Left renal pelvis (tissue), 4 donors: ENCODE measurements at regions not wholly inside any gene's neighbourhood (a gene's known extent, or its start where the extent isn't known, plus 50 kb on each side); places are given as distances from the start of the nearest gene placed in this dataset.
"Not testable (repeated sequence)": the region's sequence is repeated elsewhere in the genome, so short reads cannot be mapped to it uniquely, and the experiment has no call there.

Experiments used
- DNase-seq, 4 donors: peaks; one replicate each; pipeline ENCODE4 v3.0.0-alpha.2; 2013; ENCODE audit warnings: low read depth in 4 of 4, low spot score in 3 of 4

DNA sequence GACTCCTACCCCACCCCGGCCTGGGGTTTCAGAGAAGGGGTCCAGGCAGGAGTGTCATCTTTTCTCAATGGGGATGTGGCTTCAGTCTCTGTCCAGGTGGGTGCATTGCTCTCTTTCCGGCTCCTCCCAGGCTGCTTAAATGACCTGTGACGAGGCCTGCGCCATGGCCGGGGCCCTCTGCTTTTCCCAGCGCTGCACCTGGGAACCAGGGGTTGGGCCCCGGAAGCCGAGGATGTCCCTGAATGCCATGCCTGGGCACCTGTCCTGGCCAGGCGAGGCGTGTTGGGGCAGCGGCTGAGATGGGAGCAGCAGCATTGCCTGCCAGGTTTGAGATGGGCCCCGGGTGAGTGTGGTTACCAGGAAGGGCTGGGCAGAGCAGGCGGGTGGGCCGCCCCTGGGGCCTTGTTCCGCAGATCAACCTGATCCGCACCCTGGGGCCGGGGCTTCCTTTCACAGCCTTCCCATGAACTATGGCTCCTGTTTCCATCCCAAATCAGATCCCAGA lies 147.4 kb downstream of the SEC14L1 start:
- no peak for DNase-seq

DNA sequence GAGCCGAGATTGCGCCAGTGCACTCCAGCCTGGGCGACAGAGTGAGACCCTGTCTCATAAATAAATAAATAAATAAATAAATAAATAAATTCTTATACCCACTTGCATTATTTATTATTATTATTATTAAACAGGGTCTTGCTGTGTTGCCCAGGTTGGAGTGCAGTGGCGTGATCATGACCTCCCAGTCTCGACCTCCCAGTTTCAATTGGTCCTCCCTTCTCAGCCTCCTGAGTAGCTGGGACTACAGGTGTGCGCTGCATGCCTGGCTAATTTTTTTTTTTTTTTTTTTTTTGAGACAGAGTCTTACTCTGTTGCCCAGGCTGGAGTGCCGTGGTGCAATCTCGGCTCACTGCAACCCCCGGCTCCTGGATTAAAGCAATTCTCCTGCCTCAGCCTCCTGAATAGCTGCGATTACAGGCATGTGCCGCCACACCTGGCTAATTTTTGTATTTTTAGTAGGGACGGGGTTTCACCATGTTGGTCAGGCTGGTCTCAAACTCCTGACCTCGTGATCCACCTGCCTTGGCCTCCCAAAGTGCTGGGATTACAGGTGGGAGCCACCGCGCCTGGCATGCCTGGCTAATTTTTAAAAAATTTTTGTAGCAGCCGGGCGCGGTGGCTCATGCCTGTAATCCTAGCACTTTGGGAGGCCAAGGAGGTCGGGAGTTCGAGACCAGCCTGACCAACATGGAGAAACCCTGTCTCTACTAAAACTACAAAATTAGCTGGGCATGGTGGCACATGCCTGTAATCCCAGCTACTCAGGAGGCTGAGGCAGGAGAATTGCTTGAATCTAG lies 150.2 kb downstream of the SEC14L1 start:
- DNase-seq, result not testable (repeated sequence)

DNA sequence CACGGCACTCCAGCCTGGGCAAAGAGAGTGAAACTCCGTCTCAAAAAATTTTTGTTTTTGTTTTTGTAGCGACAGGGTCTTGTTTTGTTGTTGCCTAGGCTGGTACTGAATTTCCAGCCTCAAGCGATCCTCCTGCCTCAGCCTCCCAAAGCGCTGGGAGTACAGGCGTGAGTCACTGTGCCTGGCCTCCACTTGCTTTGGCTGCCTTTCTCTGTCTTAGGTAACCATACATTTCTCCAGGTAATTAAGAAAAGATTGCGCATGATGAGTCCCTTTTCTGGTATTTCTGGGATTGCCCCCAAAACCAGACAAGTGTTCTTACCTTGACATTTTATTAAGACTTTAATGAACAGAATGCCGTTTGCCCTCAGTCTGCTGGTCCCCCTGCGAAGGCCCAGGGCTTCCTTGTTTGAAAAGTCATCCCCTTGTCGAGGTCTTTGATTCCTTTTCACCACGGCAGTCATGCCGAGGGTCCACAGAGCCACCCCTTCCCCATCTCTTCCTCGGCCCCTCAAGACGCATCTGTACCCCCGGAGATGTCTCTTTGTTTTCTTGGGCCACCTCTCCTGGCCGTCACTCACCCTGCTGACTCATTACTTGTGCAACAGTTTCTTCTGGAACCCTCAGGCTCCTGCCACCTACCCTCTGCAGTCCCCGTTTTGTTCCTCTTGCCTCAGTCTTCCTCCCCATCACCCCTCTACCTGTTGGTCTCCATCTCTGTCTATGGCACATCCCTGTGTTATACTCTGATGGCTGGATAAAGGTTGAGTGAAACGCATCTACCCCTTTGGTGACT lies 151.0 kb downstream of the SEC14L1 start:
- DNase-seq, result no peak

DNA sequence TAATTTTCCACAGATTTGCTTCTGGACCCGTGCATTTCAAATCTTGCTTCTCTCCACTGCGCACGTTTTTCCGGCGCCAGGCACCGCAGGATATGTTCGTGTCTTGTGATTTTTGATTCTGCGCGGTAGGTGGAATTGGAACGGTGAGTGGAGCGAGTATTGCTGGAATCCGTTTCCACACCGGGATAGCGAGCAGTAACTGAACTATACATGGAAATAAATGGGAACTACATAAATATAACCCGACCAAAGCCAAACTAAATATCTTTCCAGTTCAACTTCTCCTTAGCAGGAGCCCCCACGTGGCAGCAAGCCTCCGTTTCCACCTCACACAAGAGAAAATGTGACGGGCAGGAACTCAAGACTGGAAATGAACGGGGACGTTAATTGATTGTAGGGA lies 154.0 kb downstream of the SEC14L1 start:
- no peak for DNase-seq

DNA sequence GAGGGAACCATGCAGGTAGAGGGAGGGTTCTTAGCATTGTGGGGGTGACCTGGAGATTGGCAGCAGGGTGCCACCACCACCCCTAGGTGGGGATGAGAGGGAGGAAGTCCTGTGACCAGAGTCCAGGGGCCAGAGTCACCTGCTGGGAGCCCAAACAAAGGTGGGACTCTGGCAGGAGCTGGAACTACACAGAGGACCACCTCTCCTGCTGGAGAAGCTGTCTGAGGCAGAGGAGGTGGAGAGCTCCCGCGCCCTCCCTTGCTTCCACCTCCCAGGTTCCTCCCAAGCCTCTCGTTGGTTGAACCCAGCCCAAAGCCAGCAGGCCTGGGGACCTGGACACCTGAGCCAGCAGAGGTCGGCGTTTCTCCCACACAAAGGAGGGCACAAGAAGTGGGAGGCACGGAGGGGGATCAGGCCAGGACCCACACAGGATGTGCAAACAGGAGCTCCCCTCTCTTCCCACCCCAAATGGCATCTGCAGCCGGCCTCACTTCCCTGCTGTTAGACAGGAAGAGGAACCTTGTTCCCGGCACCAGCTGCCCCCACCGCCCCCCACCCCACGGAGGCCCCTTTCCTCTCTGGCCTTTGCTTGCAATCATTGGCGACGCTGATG lies 154.6 kb downstream of the SEC14L1 start:
- DNase-seq, result no peak

DNA sequence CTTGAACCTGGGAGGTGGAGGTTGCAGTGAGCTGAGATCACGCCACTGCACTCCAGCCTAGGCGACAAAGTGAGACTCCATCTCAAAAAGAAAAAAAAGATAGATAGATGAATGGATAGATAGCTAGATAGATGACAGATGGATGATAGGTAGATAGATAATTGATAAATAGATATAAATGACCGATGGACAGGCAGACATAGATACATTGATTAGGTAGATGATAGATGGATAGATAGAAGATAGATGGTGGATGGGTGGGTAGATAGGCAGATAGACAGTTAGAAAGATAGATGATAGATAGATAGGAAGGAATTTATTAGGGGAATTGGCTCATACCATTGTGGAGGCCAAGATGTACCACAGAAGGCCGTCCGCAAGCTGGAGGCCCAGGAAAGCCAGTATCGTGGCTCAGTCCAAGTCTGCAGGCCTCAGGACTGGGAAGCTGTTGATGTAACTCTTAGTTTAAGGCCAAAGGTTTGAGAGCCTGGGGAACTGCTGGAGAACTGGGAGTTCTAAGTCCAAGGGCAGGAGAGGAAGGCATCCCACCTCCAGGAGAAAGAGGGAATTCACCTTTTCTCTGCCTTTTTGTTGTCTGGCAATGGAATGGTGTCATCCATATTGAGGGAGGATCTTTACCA lies 156.1 kb downstream of the SEC14L1 start:
- DNase-seq, result no peak

DNA sequence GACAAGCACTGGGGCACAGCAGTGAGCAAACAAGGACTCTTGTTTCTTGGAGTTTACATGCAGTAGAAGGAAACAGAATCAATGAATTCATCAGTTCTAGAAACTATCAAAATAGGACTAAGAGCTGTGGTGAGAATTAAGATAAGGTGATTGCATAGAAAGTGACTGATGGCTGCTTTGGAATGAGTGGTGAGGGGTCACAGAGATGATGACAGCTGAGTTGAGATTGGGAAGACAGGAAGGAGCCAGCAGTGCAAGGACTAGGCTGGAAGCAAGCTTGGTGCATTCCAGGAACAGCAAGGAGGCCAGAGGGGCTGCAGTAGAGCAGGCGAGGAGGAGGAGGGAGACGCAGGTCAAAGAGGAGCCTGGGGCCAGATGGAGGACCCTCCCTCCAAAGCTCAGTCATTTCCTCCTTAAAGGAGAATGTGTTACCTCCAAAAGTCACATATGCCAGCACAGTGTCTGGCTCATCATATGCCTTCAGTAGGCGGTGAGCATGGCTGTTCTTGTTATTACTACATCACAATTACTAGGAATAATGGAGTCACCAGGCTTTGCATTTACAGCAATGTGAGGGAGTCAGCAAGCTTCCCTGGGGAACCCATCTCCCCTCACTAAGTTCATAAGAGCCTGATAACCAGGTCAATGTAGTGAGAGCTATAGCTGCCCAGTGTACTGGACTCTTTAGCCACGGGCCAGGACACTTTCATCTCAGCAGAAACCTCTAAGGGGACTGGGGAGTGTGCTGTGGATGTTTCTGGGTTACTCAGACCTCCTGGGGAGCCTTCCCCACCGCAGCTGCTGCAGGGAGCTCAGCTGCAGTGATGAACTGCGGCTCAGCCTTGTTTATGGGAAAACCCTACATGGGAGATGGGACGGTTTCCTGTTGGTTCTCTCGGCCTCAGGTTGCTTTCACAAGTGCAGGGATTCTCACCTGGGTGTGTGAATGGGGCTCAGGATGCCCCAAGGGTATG lies 157.2 kb downstream of the SEC14L1 start:
- no peak for DNase-seq

DNA sequence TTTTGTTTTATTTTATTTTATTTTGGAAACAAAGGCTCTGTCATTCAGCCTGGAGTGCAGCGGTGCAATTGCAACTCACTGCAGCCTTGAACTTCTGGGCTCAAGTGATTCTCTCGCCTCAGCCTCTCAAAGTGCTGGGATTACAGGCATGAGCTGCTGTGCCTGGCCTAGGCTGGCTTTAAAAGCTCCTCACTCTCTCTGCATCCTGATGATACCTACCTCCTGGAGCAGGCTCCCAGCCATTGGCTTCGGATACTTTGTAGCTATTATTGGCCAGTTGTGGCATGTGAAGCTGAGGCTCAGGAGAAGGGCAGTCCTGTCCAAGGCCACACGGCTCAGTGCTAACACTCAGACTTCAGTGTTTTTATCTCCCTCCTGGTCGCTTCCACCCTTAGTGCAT lies 158.0 kb downstream of the SEC14L1 start:
- no peak for DNase-seq

DNA sequence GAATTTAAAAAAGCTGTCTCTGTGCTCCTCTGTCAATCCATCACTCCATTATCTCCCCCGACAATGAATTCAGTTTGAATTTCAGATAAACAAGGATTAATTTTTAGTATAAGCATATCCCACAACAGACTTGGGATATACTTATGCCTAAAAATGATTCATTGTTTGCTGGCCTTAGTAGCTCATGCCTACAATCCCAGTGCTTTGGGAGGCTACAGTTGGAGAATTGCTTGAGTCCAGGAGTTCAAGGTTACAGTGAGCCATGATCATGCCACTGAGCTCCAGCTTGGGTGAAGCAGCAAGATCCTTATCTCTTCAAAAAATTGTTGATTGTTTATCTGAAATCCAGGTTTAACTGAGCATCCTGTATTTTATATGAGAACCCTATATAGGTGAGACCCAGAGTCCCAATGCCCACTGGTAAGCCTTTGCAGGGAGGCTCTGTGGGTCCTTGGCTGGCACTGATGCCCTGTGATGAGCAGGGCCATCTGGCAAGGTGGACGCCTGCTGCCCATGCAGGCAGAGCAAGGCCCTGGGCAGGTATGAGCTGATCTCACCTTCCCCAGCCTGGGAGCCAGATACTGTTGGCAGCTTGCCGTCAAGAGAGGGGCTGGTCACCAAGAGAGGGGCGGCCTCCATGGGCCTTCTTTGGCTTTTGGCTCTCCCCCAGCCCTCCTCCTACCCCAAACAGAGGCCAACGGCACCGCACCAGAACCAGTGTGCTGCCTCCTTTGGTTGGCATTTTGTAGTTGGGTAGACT lies 158.7 kb downstream of the SEC14L1 start:
- DNase-seq, result no peak

DNA sequence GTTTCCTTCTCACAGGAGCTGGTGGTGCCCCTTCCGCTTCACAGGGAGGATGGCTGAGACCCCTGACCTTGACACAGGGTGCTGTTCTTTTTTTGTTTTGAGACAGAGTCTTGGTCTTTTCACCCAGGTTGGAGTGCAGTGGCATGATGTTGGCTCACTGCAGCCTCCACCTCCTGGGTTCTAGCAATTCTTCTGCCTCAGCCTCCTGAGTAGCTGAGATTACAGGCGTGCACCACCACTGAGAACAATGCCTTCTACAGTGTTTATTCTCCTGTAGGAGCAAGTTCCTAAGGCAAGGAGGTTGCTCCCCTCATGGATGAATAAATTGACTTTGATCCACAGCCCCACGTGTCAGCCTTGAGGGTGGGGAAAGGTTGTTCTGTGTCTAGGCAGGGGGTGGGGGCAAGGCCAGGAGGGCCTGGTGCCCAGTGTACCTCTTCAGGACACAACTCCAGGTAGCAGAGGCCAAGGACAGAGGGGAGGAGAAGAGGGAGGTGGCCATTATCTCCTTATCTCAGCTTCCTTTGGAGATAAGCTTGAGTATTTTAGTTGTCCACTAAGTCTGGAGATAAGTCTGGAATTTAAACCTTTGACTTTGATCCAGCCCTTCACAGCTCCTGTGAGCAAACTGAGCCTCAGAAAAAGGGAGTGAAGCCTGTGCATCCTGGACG lies 159.4 kb downstream of the SEC14L1 start:
- no peak for DNase-seq

DNA sequence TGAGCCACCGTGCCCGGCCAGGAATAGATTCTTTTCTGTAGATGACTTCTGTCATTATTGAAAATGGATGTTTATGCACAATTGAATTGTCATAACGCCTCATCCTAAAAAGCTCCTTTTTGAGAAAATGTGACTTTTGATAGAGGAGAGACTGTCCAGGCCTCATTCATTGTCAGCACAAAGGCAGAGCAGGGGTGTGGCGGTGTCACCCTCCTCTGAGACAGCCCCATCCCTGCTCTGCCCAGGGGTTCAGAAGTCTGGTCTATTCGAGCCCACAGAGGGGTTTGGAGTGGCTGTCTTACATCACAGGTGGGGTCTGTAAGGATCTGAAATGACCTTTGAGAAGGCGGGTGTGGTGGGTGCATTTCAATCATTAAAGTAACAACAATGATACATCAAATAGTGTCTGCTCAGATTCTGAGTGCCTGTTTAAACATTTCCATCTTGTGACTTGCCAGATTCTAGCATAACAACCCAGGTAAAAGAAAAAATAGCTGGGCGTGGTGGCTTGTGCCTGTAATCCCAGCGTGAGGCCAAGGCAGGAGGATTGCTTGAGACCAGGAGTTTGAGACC lies 161.0 kb downstream of the SEC14L1 start:
- no peak for DNase-seq

DNA sequence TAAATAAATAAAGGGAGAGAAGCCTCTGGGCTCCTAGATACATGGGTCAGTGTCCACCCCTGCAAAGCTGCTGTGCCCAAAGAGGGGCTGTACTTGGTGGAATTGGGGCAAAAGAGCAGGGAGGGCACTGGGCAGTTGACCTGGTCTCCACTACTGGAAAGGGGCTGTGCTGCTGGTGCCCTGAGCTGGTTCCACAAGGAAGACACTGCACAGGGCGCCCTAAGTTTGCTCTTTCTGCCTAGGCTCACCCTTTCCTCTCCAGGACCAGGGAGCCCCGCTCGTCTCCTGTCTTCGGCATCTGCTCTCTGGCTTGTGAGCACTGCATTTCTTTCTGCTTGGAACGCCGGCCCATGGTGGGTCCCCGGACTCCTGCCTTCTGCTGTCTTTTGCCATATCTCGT lies 161.9 kb downstream of the SEC14L1 start:
- DNase-seq, result no peak

DNA sequence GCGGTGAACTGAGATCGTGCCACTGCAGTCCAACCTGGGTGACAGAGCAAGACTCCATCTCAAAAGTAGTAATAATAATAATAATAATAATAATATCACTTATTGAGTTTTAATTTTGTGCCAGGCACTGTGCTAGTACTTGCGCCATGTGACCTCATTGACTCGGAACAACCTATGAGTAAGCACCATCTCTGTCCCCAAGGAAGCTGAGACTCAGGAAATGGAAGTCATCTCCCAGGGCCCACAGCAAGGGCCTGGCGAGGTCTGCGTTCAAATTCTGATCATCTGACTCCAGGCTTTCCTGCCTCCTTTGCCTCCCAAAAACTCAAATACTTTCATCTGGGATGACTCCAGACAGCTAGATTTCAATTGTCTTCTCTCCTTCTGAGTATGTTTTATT lies 162.9 kb downstream of the SEC14L1 start:
- DNase-seq, result no peak

DNA sequence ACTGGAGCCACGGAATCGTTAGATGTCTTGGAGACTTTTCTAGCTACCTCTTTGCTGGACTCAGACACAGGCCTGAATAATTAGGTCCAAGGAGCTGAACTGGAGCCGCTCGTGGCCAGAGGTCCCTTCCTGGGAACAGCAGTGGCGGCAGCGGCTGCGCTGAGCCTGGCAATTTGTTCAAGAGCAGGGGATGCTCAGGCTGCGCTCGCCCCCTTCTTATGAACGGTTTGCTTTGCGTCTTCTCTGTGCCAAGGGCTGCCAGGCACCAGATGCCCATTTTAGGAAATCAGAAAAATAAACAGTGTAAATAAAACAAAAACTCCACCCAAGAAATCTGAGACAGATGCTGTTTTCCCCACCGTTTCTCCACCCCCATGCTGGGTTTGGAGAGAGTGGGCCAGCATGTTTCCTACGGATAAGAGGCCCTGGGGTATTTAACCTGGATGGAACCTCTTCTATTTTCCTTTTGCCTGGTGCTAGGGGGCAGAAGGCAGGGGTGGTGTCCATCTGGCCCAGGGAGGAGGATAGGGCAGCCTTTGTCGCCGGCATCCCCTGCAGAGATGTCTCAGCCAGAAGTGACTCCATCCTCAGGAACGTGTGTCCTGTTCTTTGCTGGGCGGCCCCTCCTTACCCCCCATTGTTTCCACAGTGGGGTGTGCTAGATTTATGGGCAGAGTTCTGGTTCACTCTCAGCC lies 163.4 kb downstream of the SEC14L1 start:
- no peak for DNase-seq

DNA sequence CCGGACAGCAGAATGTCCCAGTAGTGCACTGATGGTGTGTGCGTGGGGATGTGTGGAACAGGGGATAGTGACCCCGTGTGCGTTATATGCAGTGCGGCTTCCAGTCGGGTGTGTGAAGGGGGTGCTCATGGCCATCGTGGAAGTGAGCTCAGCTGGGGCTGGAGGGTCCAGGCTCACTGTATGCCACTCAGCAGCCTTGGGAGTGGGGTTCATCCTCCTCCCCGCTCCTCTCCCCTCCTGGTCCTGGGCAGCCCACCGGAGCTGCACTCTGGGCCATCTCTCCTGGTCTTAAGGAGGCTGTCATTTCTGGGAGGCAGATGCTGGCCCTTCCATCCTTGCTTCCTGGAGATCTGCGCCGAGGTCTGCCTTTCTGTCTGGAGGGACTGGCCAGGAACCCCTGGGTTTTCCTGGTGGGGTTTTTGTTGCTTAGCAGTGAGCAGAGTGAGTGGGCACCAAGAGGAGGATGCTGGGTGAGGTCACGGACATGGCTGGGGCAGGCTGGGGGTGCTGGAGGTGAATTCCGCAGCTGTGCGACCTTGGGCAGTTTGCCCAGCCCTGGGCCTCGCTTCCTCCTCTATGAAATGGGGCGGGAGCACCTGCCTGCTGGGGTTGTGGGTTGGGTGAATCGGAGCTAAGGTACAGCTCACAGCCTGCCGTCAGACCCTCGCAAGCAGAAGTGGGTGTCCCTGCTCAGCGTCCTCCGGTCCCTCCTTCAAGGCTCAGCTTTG lies 164.1 kb downstream of the SEC14L1 start:
- no peak for DNase-seq

DNA sequence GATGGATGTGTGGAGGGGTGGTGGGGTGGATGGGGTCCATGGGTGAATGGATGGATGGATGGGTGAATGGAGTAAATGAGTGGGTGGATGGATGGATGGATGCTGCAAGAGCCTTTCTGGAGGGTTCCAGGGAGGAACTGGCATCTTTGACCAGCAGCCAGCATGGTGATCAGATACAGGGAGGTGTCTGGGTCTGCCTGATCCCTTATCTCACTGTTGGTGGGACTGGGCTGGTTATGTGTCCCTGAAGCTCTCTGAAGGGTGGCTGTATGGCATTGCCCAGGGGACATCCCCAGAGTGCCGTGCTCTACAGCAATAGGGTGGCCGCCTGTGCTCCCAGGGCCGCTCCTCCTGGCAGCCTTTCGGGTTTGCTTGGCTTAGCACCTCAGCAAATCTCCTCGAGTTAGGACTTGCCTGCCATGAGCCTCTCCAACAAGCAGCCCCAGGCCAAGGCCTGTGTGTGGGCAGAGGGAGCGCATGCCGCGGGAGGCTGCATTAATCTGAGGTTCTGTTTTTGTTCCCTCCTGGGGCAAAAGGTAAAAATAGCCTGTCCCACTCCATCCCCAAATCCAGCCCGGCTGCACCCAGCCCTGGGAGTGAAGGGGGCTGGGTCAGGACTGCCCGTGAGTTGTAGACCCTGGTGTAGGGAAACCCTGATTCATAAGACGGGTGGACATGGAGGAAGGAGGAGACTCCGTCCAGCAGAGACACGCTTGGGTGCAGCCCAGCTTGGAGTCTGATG lies 165.4 kb downstream of the SEC14L1 start:
- DNase-seq, result no peak
